Left ventricle myocardium inferior (tissue), 1 donor: ENCODE measurements at regions not wholly inside any gene's neighbourhood (a gene's known extent, or its start where the extent isn't known, plus 50 kb on each side); places are given as distances from the start of the nearest gene placed in this dataset.
A peak's percentile ranks its signal among the peaks of the same experiment; 100 is the strongest.

ENCODE experiments used
- DNase-seq: peaks from one replicate; pipeline ENCODE4 v3.0.0-alpha.2; 2020
- H3K27ac ChIP-seq: fragments of 200-600 bp; replicated peaks from 2 replicates; pipeline ENCODE4 v1.8.0; 2021
- H3K27me3 ChIP-seq: fragments of 200-600 bp; 2 replicates; pipeline ENCODE4 v1.8.0; 2021; ENCODE audit warnings: low read depth
- H3K36me3 ChIP-seq: fragments of 200-600 bp; 2 replicates; pipeline ENCODE4 v1.8.0; 2021
- H3K4me1 ChIP-seq: fragments of 200-600 bp; 2 replicates; pipeline ENCODE4 v1.8.0; 2021
- H3K4me3 ChIP-seq: fragments of 200-600 bp; 2 replicates; pipeline ENCODE4 v1.8.0; 2021; ENCODE audit warnings: mild to moderate bottlenecking, moderate library complexity
- H3K9me3 ChIP-seq: fragments of 200-600 bp; replicated peaks from 2 replicates; pipeline ENCODE4 v1.8.0; 2021
- CTCF ChIP-seq: fragments of 200-600 bp; IDR thresholded peaks from 2 replicates; pipeline ENCODE4 v1.8.0; 2021; ENCODE audit warnings: antibody characterized with exemption, mild to moderate bottlenecking, borderline replicate concordance
- intact Hi-C: fragments of 100-400 bp; cut with micrococcal nuclease; formaldehyde crosslinking; loops from one replicate; pipeline ENCODE4 v1.11.0; 2022
- donor health status: DM: no; HTN: yes; CAD: no; lungs with severe emphysema.

GRCh38 chr10:44244745-44245600 is 139.9 kb downstream of the CXCL12 start:
- intact Hi-C loops = no loop called here

GRCh38 chr10:44243851-44244510 is 140.9 kb downstream of the CXCL12 start:
- no peak overlapping the region for H3K4me3 ChIP-seq
- no peak for DNase-seq
- intact Hi-C loops = no loop called here
- TF ChIP-seq CTCF = no peak
- H3K4me1 ChIP-seq = peaks cover 11% of the 10 kb centered on the region
- no peaks in the 10 kb centered on the region for H3K27me3 ChIP-seq
- H3K27ac ChIP-seq = no peak overlapping the region
- H3K9me3 ChIP-seq = peaks cover 11% of the 10 kb centered on the region
- no peaks in the 10 kb centered on the region for H3K36me3 ChIP-seq

More at GRCh38 chr10:44244745-44245600, 139.9 kb downstream of the CXCL12 start:
- no peak for DNase-seq
- Histone ChIP-seq H3K4me3 (no peak overlapping the region), H3K4me1 (peaks cover 14% of the 10 kb centered on the region), H3K27me3 (no peaks in the 10 kb centered on the region), H3K27ac (no peak overlapping the region), H3K9me3 (peaks cover 11% of the 10 kb centered on the region), H3K36me3 (no peaks in the 10 kb centered on the region)
- TF ChIP-seq CTCF = no peak

GRCh38 chr10:44242826-44243225 is 142.1 kb downstream of the CXCL12 start:
- DNase-seq = no peak
- Histone ChIP-seq H3K9me3 (peaks cover 11% of the 10 kb centered on the region), H3K4me1 (peaks cover 11% of the 10 kb centered on the region), H3K36me3 (no peaks in the 10 kb centered on the region), H3K27me3 (no peaks in the 10 kb centered on the region), H3K4me3 (no peak overlapping the region), H3K27ac (no peak overlapping the region)
- no peak for TF ChIP-seq CTCF
- intact Hi-C loops = no loop called here

GRCh38 chr10:44242091-44242490 is 142.8 kb downstream of the CXCL12 start:
- DNase-seq = no peak
- TF ChIP-seq CTCF = no peak
- no peak overlapping the region for H3K4me3 ChIP-seq
- H3K9me3 ChIP-seq = peaks cover 10% of the 10 kb centered on the region
- H3K36me3 ChIP-seq = no peaks in the 10 kb centered on the region
- intact Hi-C loops = no loop called here
- H3K27me3 ChIP-seq = no peaks in the 10 kb centered on the region
- H3K4me1 ChIP-seq = peaks cover 11% of the 10 kb centered on the region
- no peak overlapping the region for H3K27ac ChIP-seq

GRCh38 chr10:44240584-44241205 is 144.2 kb downstream of the CXCL12 start:
- no peaks in the 10 kb centered on the region for H3K9me3 ChIP-seq
- H3K4me3 ChIP-seq = no peak overlapping the region
- H3K4me1 ChIP-seq = peaks cover 11% of the 10 kb centered on the region
- intact Hi-C loops = no loop called here
- H3K27ac ChIP-seq = peak overlapping the region; percentile 50
- H3K36me3 ChIP-seq = no peaks in the 10 kb centered on the region
- TF ChIP-seq CTCF = no peak
- H3K27me3 ChIP-seq = no peaks in the 10 kb centered on the region
- DNase-seq = no peak
